ENCODE measurements at regions not wholly inside any gene's neighbourhood (a gene's known extent, or its start where the extent isn't known, plus 50 kb on each side); places are given as distances from the start of the nearest gene placed in this dataset.

DNA sequence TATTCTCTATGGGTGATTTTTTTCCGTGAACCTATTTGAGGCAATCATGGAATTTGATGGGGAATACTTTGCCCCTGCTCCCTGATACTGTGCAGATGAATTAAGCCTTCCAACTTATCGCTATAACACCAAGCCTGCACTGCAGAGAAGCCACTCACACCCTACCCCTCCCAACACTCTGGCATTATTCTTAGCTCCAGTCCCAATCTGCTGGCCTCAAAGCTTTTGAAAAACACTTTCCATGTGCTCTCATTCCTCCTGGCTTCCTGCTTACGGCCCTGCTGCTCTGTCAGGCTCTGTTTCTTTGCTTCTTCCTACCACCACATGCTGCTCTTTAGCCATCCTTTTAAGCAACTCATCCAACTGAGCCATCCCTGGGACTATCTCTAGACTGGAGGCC is 327.8 kb upstream of the SLCO3A1 start:
- Histone ChIP-seq H3K27me3 (no peaks in the 10 kb centered on the region), H3K27ac (no peak overlapping the region), H3K4me1 (no peaks in the 10 kb centered on the region), H3K4me3 (no peak overlapping the region), H3K9me3 (no peaks in the 10 kb centered on the region), H3K36me3 (ENCODE audit: low read depth, missing control alignments) (no peaks in the 10 kb centered on the region)
- intact Hi-C loops (cut with DNase I; ENCODE audit: low total_unique reads) = no loop called here
- DNase-seq = no peak
- TF ChIP-seq, protein P1, sequence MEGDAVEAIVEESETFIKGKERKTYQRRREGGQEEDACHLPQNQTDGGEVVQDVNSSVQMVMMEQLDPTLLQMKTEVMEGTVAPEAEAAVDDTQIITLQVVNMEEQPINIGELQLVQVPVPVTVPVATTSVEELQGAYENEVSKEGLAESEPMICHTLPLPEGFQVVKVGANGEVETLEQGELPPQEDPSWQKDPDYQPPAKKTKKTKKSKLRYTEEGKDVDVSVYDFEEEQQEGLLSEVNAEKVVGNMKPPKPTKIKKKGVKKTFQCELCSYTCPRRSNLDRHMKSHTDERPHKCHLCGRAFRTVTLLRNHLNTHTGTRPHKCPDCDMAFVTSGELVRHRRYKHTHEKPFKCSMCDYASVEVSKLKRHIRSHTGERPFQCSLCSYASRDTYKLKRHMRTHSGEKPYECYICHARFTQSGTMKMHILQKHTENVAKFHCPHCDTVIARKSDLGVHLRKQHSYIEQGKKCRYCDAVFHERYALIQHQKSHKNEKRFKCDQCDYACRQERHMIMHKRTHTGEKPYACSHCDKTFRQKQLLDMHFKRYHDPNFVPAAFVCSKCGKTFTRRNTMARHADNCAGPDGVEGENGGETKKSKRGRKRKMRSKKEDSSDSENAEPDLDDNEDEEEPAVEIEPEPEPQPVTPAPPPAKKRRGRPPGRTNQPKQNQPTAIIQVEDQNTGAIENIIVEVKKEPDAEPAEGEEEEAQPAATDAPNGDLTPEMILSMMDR (IDR thresholded peaks at IDR 0.05) = no peak
- no peak for TF ChIP-seq POLR2A (IDR thresholded peaks at IDR 0.05)
- 83 to 90% methylated on average over 3 of the region's 3 CpGs for WGBS, 2 donors

DNA sequence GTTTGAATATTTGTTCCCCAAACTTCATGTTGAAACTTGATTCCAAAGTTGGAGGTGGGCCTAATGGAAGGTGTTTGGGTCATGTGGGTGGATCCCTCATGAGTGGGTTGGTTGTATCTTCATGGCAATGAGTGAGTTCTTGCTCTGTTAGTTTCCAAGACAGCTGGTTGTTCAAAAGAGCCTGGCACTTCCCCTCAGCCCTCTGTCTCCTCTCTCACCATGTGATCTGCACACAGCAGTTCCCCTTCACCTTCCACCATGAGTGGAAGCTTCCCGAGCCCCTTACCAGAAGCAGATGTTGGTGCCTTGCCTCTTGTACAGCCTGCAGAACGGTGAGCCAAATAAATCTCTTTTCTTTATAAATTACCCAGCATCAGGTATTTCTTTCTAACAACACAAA is 327.1 kb upstream of the SLCO3A1 start:
- Histone ChIP-seq H3K27me3 (no peaks in the 10 kb centered on the region), H3K36me3 (ENCODE audit: low read depth, missing control alignments) (no peaks in the 10 kb centered on the region), H3K4me3 (no peak overlapping the region), H3K4me1 (no peaks in the 10 kb centered on the region), H3K27ac (no peak overlapping the region), H3K9me3 (no peaks in the 10 kb centered on the region)
- WGBS, 2 donors = 79 to 87% methylated on average over 2 of the region's 2 CpGs
- TF ChIP-seq POLR2A (IDR thresholded peaks at IDR 0.05) = no peak
- TF ChIP-seq, protein P1 (IDR thresholded peaks at IDR 0.05) = no peak
- intact Hi-C loops (cut with DNase I; ENCODE audit: low total_unique reads) = no loop called here
- no peak for DNase-seq

DNA sequence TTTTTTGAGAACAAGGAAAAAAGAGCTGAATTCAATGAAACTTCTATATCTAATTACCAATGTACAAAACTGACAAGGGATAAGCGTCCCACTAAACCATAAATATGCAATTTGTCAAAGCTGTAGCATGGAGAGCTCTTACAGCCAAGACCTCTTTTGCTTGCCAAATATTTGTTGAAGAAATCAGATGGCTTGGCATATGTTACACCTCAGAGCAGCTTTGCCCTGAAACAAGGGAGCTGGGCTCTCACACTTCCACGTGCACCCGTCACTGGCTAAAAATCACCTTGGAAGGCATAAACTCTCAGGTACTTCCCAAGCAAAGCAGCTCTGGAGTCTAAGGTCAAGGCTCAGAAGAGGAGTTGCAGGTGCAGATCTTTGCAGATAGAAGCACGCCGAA is 324.7 kb upstream of the SLCO3A1 start:
- no peak for DNase-seq
- WGBS, 2 donors = 77 to 85% methylated on average over 5 of the region's 5 CpGs
- H3K27ac ChIP-seq = no peak overlapping the region
- H3K27me3 ChIP-seq = no peaks in the 10 kb centered on the region
- H3K4me3 ChIP-seq = no peak overlapping the region
- TF ChIP-seq, protein P1 (IDR thresholded peaks at IDR 0.05) = no peak
- no peak for TF ChIP-seq POLR2A (IDR thresholded peaks at IDR 0.05)
- no peaks in the 10 kb centered on the region for H3K9me3 ChIP-seq
- H3K4me1 ChIP-seq = no peaks in the 10 kb centered on the region
- intact Hi-C loops (cut with DNase I; ENCODE audit: low total_unique reads) = no loop called here
- no peaks in the 10 kb centered on the region for H3K36me3 ChIP-seq (ENCODE audit: low read depth, missing control alignments)

DNA sequence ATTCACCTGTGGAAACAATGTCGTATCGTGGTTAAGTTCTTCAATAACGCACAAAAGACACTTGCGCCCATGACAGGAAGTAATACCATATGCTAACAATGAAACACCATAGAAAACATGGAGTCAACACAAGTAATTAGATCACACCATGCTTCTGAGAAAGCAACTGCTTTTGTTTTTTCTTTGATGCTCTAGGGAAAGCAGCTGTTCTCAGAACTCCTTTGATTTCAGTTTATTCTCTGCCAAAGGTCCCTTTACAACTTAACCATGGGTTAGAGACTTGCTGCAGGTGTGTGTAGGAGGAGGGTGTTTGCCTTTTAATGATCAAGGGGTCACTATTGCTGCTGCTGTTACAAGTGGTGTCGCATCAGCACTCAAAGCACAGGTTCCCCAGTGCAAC is 324.0 kb upstream of the SLCO3A1 start:
- DNase-seq = no peak
- Histone ChIP-seq H3K36me3 (ENCODE audit: low read depth, missing control alignments) (no peaks in the 10 kb centered on the region), H3K4me1 (no peaks in the 10 kb centered on the region), H3K9me3 (no peaks in the 10 kb centered on the region), H3K27ac (no peak overlapping the region), H3K27me3 (no peaks in the 10 kb centered on the region), H3K4me3 (no peak overlapping the region)
- 60 to 66% methylated on average over 5 of the region's 5 CpGs for WGBS, 2 donors
- no peak for TF ChIP-seq POLR2A (IDR thresholded peaks at IDR 0.05)
- TF ChIP-seq, protein P1 (IDR thresholded peaks at IDR 0.05) = no peak
- intact Hi-C loops (cut with DNase I; ENCODE audit: low total_unique reads) = no loop called here

DNA sequence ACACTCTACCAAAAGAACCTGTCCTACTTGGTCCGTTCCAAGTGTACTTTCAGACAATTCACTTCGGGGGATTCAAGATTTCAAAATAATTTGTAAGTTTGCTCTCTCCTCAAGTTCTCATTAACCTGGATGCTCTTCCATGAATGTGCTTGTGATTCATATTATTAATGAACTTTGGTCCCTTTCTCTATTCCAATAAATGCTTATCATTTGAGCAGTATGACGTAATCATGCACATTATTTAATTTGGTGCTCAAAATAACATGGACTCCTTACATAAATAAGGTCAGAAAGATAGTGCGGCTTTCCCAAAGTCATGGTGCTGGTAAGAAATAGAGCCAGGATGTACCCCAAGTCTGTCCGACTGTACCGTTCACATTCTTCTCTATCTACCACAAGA is 323.2 kb upstream of the SLCO3A1 start:
- TF ChIP-seq POLR2A (IDR thresholded peaks at IDR 0.05) = no peak
- TF ChIP-seq, protein P1 (IDR thresholded peaks at IDR 0.05) = no peak
- no peaks in the 10 kb centered on the region for H3K4me1 ChIP-seq
- H3K9me3 ChIP-seq = no peaks in the 10 kb centered on the region
- no peak overlapping the region for H3K27ac ChIP-seq
- no peak for DNase-seq
- H3K36me3 ChIP-seq (ENCODE audit: low read depth, missing control alignments) = no peaks in the 10 kb centered on the region
- H3K4me3 ChIP-seq = no peak overlapping the region
- WGBS, 2 donors = 88 to 96% methylated on average over 6 of the region's 6 CpGs
- no peaks in the 10 kb centered on the region for H3K27me3 ChIP-seq
- intact Hi-C loops (cut with DNase I; ENCODE audit: low total_unique reads) = no loop called here

Measured in testis (tissue), 2 donors.